ENCODE measurements at regions not wholly inside any gene's neighbourhood (a gene's known extent, or its start where the extent isn't known, plus 50 kb on each side); places are given as distances from the start of the nearest gene placed in this dataset.
"Not testable (repeated sequence)": the region's sequence is repeated elsewhere in the genome, so short reads cannot be mapped to it uniquely, and the experiment has no call there.

- no peak for DNase-seq (ENCODE audit: low spot score)
- POLR2A ChIA-PET (ENCODE audit: low non-redundant PET), result no interaction called here
Observed at GRCh38 chr2:114119862-114120261, 230.0 kb downstream of the ACTR3 start.

GRCh38 chr2:114122930-114123329 lies 233.0 kb downstream of the ACTR3 start:
- DNase-seq (ENCODE audit: low spot score), result no peak
- ChIA-PET POLR2A (ENCODE audit: low non-redundant PET) (no interaction called here), CTCF (interaction anchor here (1.0 kb wide), 1 partner anchor 12 kb away, joined by 3 read pairs; no protein-coding TSS in a partner anchor)
- no peak overlapping the region for H3K27ac ChIP-seq
- TF ChIP-seq CTCF (conservative IDR thresholded peaks at IDR 0.05; ENCODE audit: low read depth), result no peak

More at GRCh38 chr2:114119862-114120261, 230.0 kb downstream of the ACTR3 start:
- TF ChIP-seq CTCF (conservative IDR thresholded peaks at IDR 0.05; ENCODE audit: low read depth), result no peak
- CTCF ChIA-PET, result interaction anchor here (0.6 to 1.1 kb wide), 2 partner anchors 8 to 112 kb away, joined by 3 to 4 read pairs; no protein-coding TSS in a partner anchor
- no peak overlapping the region for H3K27ac ChIP-seq

GRCh38 chr2:114123925-114124324 lies 234.0 kb downstream of the ACTR3 start:
- no peak overlapping the region for H3K27ac ChIP-seq
- POLR2A ChIA-PET (ENCODE audit: low non-redundant PET), result no interaction called here
- no peak for TF ChIP-seq CTCF (conservative IDR thresholded peaks at IDR 0.05; ENCODE audit: low read depth)
- no peak for DNase-seq (ENCODE audit: low spot score)
- CTCF ChIA-PET, result interaction anchor here (0.7 to 1.0 kb wide), 2 partner anchors 13 to 78 kb away, joined by 3 to 5 read pairs; no protein-coding TSS in a partner anchor

- CTCF ChIA-PET, result no interaction called here
- no peak for TF ChIP-seq CTCF (conservative IDR thresholded peaks at IDR 0.05; ENCODE audit: low read depth)
- POLR2A ChIA-PET (ENCODE audit: low non-redundant PET), result no interaction called here
- no peak overlapping the region for H3K27ac ChIP-seq
- DNase-seq (ENCODE audit: low spot score), result no peak
Observed at GRCh38 chr2:114127372-114127771, 237.5 kb downstream of the ACTR3 start.

- TF ChIP-seq CTCF (conservative IDR thresholded peaks at IDR 0.05; ENCODE audit: low read depth), result no peak
- ChIA-PET POLR2A (ENCODE audit: low non-redundant PET) (no interaction called here), CTCF (interaction anchor here (1.0 kb wide), 1 partner anchor 9 kb away, joined by 4 read pairs; no protein-coding TSS in a partner anchor)
- no peak overlapping the region for H3K27ac ChIP-seq
- no peak for DNase-seq (ENCODE audit: low spot score)
Observed at GRCh38 chr2:114128263-114128662, 238.4 kb downstream of the ACTR3 start.

GRCh38 chr2:114128725-114129124 lies 238.8 kb downstream of the ACTR3 start:
- H3K27ac ChIP-seq, result no peak overlapping the region
- POLR2A ChIA-PET (ENCODE audit: low non-redundant PET), result no interaction called here
- CTCF ChIA-PET, result interaction anchor here (1.0 kb wide), 1 partner anchor 9 kb away, joined by 4 read pairs; no protein-coding TSS in a partner anchor
- no peak for DNase-seq (ENCODE audit: low spot score)
- no peak for TF ChIP-seq CTCF (conservative IDR thresholded peaks at IDR 0.05; ENCODE audit: low read depth)

- CTCF ChIA-PET; H3K27ac ChIP-seq; DNase-seq (ENCODE audit: low spot score); POLR2A ChIA-PET (ENCODE audit: low non-redundant PET): not testable (repeated sequence)
Observed at GRCh38 chr2:114132050-114132449, 242.2 kb downstream of the ACTR3 start.

All from RWPE1 (cell line).